Upper lobe of left lung (tissue), 6 donors: ENCODE measurements at regions not wholly inside any gene's neighbourhood (a gene's known extent, or its start where the extent isn't known, plus 50 kb on each side); places are given as distances from the start of the nearest gene placed in this dataset.

Experiments
- ATAC-seq, 2 donors: fragments of 200-7000 bp; cut with Tn5 transposase; one replicate each; pipeline ENCODE4 v1.9.1; 2022; ENCODE audit warnings: mild to moderate bottlenecking in 2 of 2, moderate library complexity in 2 of 2; ENCODE audit not compliant: low FRiP score in 2 of 2
- DNase-seq, 2 donors: peaks; one replicate each; pipeline ENCODE4 v3.0.0-alpha.2; 2019 to 2020
- H3K27ac ChIP-seq, 4 donors: fragments of 200-600 bp; sonication (generic); one replicate each; pipeline ENCODE4 v1.5.1; 2016 to 2019
- H3K27me3 ChIP-seq, 4 donors: fragments of 200-600 bp; sonication (generic); one replicate each; pipeline ENCODE4 v1.5.1; 2017 to 2019
- H3K36me3 ChIP-seq, 4 donors: fragments of 200-600 bp; sonication (generic); one replicate each; pipeline ENCODE4 v1.5.1; 2016 to 2019
- H3K4me1 ChIP-seq, 4 donors: fragments of 200-600 bp; sonication (generic); one replicate each; pipeline ENCODE4 v1.5.1; 2018 to 2019
- H3K4me3 ChIP-seq, 4 donors: fragments of 200-600 bp; sonication (generic); one replicate each; pipeline ENCODE4 v1.5.1; 2017 to 2019; ENCODE audit warnings: mild to moderate bottlenecking in 2 of 4, moderate library complexity in 1 of 4
- H3K9me3 ChIP-seq, 4 donors: fragments of 200-600 bp; sonication (generic); one replicate each; pipeline ENCODE4 v1.5.1; 2018 to 2019
- EP300 ChIP-seq, 4 donors: sonication (generic); formaldehyde crosslinking; IDR thresholded peaks; one replicate each; pipeline ENCODE4 v1.5.1; 2017; ENCODE audit warnings: antibody characterized with exemption in 4 of 4, control low read depth in 2 of 4
- POLR2A ChIP-seq, 4 donors: fragments of 450-650 bp; IDR thresholded peaks; one replicate each; pipeline ENCODE4 v1.5.1; 2016 to 2017; ENCODE audit warnings: antibody characterized with exemption in 4 of 4, mild to moderate bottlenecking in 2 of 4
- POLR2AphosphoS5 ChIP-seq, 2 donors: sonication (generic); formaldehyde crosslinking; IDR thresholded peaks; one replicate each; pipeline ENCODE4 v1.5.1; 2017; ENCODE audit warnings: antibody characterized with exemption in 2 of 2
- WGBS, 2 donors: methylation state at CpG; one replicate each; pipeline ENCODE4 v1.1.5; 2017 to 2018; 5-methylcytosine and 5-hydroxymethylcytosine counted together
- TF ChIP-seq, protein P1 (sequence below), 6 experiments: fragments of 450-650 bp in 4 of 6; fragments of 200-600 bp in 2 of 6; sonication (generic) in 2 of 6; IDR thresholded peaks; one replicate each; pipeline ENCODE4 v1.5.1; 2016 to 2019; ENCODE audit warnings: antibody characterized with exemption in 6 of 6
- donor health status: DM: no; HTN: no; CAD: no; lungs with moderate emphysema.
- donor health status: DM: no; HTN: yes; CAD: no; lungs with severe emphysema.

GRCh38 chr11:11038782-11039181 is 180.9 kb upstream of the ZBED5 start:
- no peaks in the 10 kb centered on the region for H3K9me3 ChIP-seq
- H3K27ac ChIP-seq = no peak overlapping the region
- no peaks in the 10 kb centered on the region for H3K27me3 ChIP-seq
- no peak overlapping the region for H3K4me3 ChIP-seq
- H3K36me3 ChIP-seq = no peaks in the 10 kb centered on the region
- TF ChIP-seq, protein P1, sequence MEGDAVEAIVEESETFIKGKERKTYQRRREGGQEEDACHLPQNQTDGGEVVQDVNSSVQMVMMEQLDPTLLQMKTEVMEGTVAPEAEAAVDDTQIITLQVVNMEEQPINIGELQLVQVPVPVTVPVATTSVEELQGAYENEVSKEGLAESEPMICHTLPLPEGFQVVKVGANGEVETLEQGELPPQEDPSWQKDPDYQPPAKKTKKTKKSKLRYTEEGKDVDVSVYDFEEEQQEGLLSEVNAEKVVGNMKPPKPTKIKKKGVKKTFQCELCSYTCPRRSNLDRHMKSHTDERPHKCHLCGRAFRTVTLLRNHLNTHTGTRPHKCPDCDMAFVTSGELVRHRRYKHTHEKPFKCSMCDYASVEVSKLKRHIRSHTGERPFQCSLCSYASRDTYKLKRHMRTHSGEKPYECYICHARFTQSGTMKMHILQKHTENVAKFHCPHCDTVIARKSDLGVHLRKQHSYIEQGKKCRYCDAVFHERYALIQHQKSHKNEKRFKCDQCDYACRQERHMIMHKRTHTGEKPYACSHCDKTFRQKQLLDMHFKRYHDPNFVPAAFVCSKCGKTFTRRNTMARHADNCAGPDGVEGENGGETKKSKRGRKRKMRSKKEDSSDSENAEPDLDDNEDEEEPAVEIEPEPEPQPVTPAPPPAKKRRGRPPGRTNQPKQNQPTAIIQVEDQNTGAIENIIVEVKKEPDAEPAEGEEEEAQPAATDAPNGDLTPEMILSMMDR (IDR thresholded peaks at IDR 0.05) = no peak
- TF ChIP-seq EP300 (IDR thresholded peaks at IDR 0.05) = no peak
- no peak for TF ChIP-seq POLR2A (IDR thresholded peaks at IDR 0.05)
- TF ChIP-seq POLR2AphosphoS5 (IDR thresholded peaks at IDR 0.05) = no peak
- peaks cover 0 to 19% (median 2%) of the 10 kb centered on the region in 4 donors for H3K4me1 ChIP-seq
- 85 to 93% methylated on average over 3 of the region's 3 CpGs for WGBS, 2 donors
- ATAC-seq (no peak), DNase-seq (no peak)

GRCh38 chr11:11038352-11038751 is 180.5 kb upstream of the ZBED5 start:
- H3K27ac ChIP-seq = no peak overlapping the region
- H3K9me3 ChIP-seq = no peaks in the 10 kb centered on the region
- TF ChIP-seq EP300 (IDR thresholded peaks at IDR 0.05) (no peak), POLR2AphosphoS5 (IDR thresholded peaks at IDR 0.05) (no peak), POLR2A (IDR thresholded peaks at IDR 0.05) (no peak)
- TF ChIP-seq, protein P1 (IDR thresholded peaks at IDR 0.05) = no peak
- no peaks in the 10 kb centered on the region for H3K36me3 ChIP-seq
- peak; percentile 16 to 31 for DNase-seq
- H3K4me1 ChIP-seq = peaks cover 0 to 19% (median 2%) of the 10 kb centered on the region in 4 donors
- no peak for ATAC-seq
- no peaks in the 10 kb centered on the region for H3K27me3 ChIP-seq
- WGBS, 2 donors = 79 to 86% methylated on average over 3 of the region's 3 CpGs
- no peak overlapping the region for H3K4me3 ChIP-seq

- TF ChIP-seq, protein P1 (IDR thresholded peaks at IDR 0.05) = peak in 5 of 6 experiments; percentile 57 to 67 (median 61)
- TF ChIP-seq POLR2AphosphoS5 (IDR thresholded peaks at IDR 0.05) = no peak
- no peak for TF ChIP-seq EP300 (IDR thresholded peaks at IDR 0.05)
- no peak for TF ChIP-seq POLR2A (IDR thresholded peaks at IDR 0.05)
- WGBS, 2 donors = 68 to 76% methylated on average over 5 of the region's 5 CpGs
- peak; percentile 69 to 78 for ATAC-seq
- no peak overlapping the region for H3K4me3 ChIP-seq
- peak; percentile 26 to 42 for DNase-seq
- no peaks in the 10 kb centered on the region for H3K9me3 ChIP-seq
- H3K27ac ChIP-seq = no peak overlapping the region
- peaks cover 0 to 19% (median 2%) of the 10 kb centered on the region in 4 donors for H3K4me1 ChIP-seq
- H3K36me3 ChIP-seq = no peaks in the 10 kb centered on the region
- H3K27me3 ChIP-seq = no peaks in the 10 kb centered on the region
These were observed 179.2 kb upstream of the ZBED5 start for GRCh38 chr11:11036848-11037732.

GRCh38 chr11:11036185-11036847 is 178.5 kb upstream of the ZBED5 start:
- TF ChIP-seq EP300 (IDR thresholded peaks at IDR 0.05) (no peak), POLR2A (IDR thresholded peaks at IDR 0.05) (no peak), POLR2AphosphoS5 (IDR thresholded peaks at IDR 0.05) (no peak)
- TF ChIP-seq, protein P1 (IDR thresholded peaks at IDR 0.05) = no peak
- DNase-seq (no peak), ATAC-seq (no peak)
- Histone ChIP-seq H3K36me3 (no peaks in the 10 kb centered on the region), H3K27me3 (no peaks in the 10 kb centered on the region), H3K4me3 (no peak overlapping the region), H3K9me3 (no peaks in the 10 kb centered on the region), H3K27ac (no peak overlapping the region), H3K4me1 (peaks cover 0 to 19% (median 2%) of the 10 kb centered on the region in 4 donors)
- 82 to 88% methylated on average over 3 of the region's 3 CpGs for WGBS, 2 donors
